H1 (cell line): ENCODE measurements at regions not wholly inside any gene's neighbourhood (a gene's known extent, or its start where the extent isn't known, plus 50 kb on each side); places are given as distances from the start of the nearest gene placed in this dataset.

Experiments used
- CTCF ChIA-PET: fragments of 300-600 bp; sonication (Branson Sonifier 250); formaldehyde crosslinking; loops from one replicate; lab custom pipeline; 2021; ENCODE audit not compliant: partially characterized antibody; lab: Charles Lee
- POLR2A ChIA-PET: fragments of 300-600 bp; sonication (Branson Sonifier 250); formaldehyde crosslinking; loops from one replicate; lab custom pipeline; 2021; ENCODE audit warnings: inconsistent platforms; ENCODE audit not compliant: partially characterized antibody; lab: Charles Lee
- DNase-seq, 2 experiments: peaks; one replicate each; pipeline versions ENCODE4 v3.0.0 to v3.0.0-alpha.2; 2010 to 2022; ENCODE audit warnings: low spot score in 2 of 2, low read depth in 1 of 2, mixed read lengths in 1 of 2
- FAIRE-seq: peaks from 2 replicates; lab custom pipeline; 2011; peaks lifted over from hg19 to GRCh38; lab: Jason Lieb, UNC
- H2AFZ ChIP-seq: 2 replicates; pipeline ENCODE4 v1.8.1; 2012; ENCODE audit warnings: low read length, inconsistent platforms
- H2AK5ac ChIP-seq: 2 replicates; pipeline ENCODE4 v1.6.1; 2013; ENCODE audit warnings: low read depth, low read length
- H2BK120ac ChIP-seq: replicated peaks from 2 replicates; pipeline ENCODE3; 2013; ENCODE audit warnings: low read depth, low read length, inconsistent platforms
- H2BK12ac ChIP-seq: 2 replicates; pipeline ENCODE4 v1.6.1; 2013; ENCODE audit warnings: low read depth, low read length
- H2BK15ac ChIP-seq: 2 replicates; pipeline ENCODE4 v1.6.1; 2013; ENCODE audit warnings: low read length
- H2BK20ac ChIP-seq: 2 replicates; pipeline ENCODE4 v1.6.1; 2013; ENCODE audit warnings: low read length
- H2BK5ac ChIP-seq: 2 replicates; pipeline ENCODE4 v1.6.1; 2013; ENCODE audit warnings: low read depth, low read length
- H3K14ac ChIP-seq: 2 replicates; pipeline ENCODE4 v1.6.1; 2013; ENCODE audit warnings: inconsistent platforms; ENCODE audit not compliant: insufficient read length
- H3K18ac ChIP-seq: 2 replicates; pipeline ENCODE4 v1.6.1; 2013; ENCODE audit warnings: low read length; ENCODE audit errors: extremely low read depth
- H3K23ac ChIP-seq: 2 replicates; pipeline ENCODE4 v1.6.1; 2013; ENCODE audit warnings: inconsistent platforms; ENCODE audit not compliant: insufficient read length
- H3K23me2 ChIP-seq: 2 replicates; pipeline ENCODE4 v1.6.1; 2013; ENCODE audit warnings: low read depth, low read length
- H3K27ac ChIP-seq: 2 replicates; pipeline ENCODE4 v1.6.1; 2011; ENCODE audit warnings: low read depth, low read length, inconsistent platforms
- H3K27me3 ChIP-seq, 4 experiments: replicated peaks in 1 of 4; 1 replicate in 1 of 4; 2 replicates in 3 of 4; pipeline versions ENCODE4 v1.6.1 to v1.8.1; 2011 to 2013; ENCODE audit warnings: low read length in 3 of 4, mild to moderate bottlenecking in 3 of 4, inconsistent platforms in 2 of 4, mixed read lengths in 2 of 4, moderate library complexity in 1 of 4; ENCODE audit not compliant: control insufficient read depth in 3 of 4, insufficient read depth in 3 of 4; ENCODE audit errors: extremely low read depth in 1 of 4
- H3K36me3 ChIP-seq, 4 experiments: 2 replicates each; pipeline versions ENCODE4 v1.6.1 to v1.8.1; 2011 to 2013; ENCODE audit warnings: mild to moderate bottlenecking in 4 of 4, low read length in 3 of 4, moderate library complexity in 2 of 4, control low read depth in 1 of 4, inconsistent platforms in 1 of 4; ENCODE audit not compliant: insufficient read depth in 4 of 4, control insufficient read depth in 2 of 4
- H3K4ac ChIP-seq: replicated peaks from 2 replicates; pipeline ENCODE3; 2013; ENCODE audit warnings: low read length, low read depth, mixed read lengths, inconsistent platforms; ENCODE audit not compliant: insufficient read length
- H3K4me1 ChIP-seq, 4 experiments: replicated peaks in 1 of 4; 1 replicate in 1 of 4; 2 replicates in 3 of 4; pipeline versions ENCODE4 v1.6.1 to v1.8.1; 2011 to 2013; ENCODE audit warnings: low read length in 3 of 4, inconsistent platforms in 2 of 4, mixed read lengths in 1 of 4; ENCODE audit not compliant: insufficient read depth in 4 of 4, control insufficient read depth in 3 of 4
- H3K4me2 ChIP-seq, 2 experiments: 2 replicates each; pipeline versions ENCODE4 v1.6.1 to v1.8.1; 2011 to 2013; ENCODE audit warnings: low read depth in 2 of 2, low read length in 2 of 2, control low read depth in 1 of 2, inconsistent platforms in 1 of 2, mild to moderate bottlenecking in 1 of 2; ENCODE audit not compliant: insufficient read depth in 1 of 2
- H3K4me3 ChIP-seq, 4 experiments: fragments of 200-600, 300-600 bp in 1 of 4; sonication (generic), shearing (Covaris generic), sonication (Bioruptor Twin) in 1 of 4; 2 replicates each; pipeline versions ENCODE4 v1.5.1 to v1.8.1; 2011 to 2016; ENCODE audit warnings: low read length in 4 of 4, low read depth in 3 of 4, control low read depth in 2 of 4, inconsistent platforms in 2 of 4, mild to moderate bottlenecking in 2 of 4, mixed read lengths in 1 of 4, moderate library complexity in 1 of 4; ENCODE audit not compliant: insufficient read depth in 2 of 4; ENCODE audit errors: extremely low read depth in 1 of 4
- H3K56ac ChIP-seq: replicated peaks from 2 replicates; pipeline ENCODE3; 2013; ENCODE audit warnings: low read depth, mild to moderate bottlenecking, mixed read lengths, low read length, inconsistent platforms; ENCODE audit not compliant: insufficient read length
- H3K79me1 ChIP-seq: 2 replicates; pipeline ENCODE4 v1.6.1; 2013; ENCODE audit warnings: low read depth, low read length, control low read depth
- H3K79me2 ChIP-seq, 2 experiments: 2 replicates each; pipeline versions ENCODE4 v1.6.1 to v1.8.1; 2012 to 2013; ENCODE audit warnings: low read length in 2 of 2, mild to moderate bottlenecking in 2 of 2, inconsistent platforms in 1 of 2; ENCODE audit not compliant: insufficient read depth in 2 of 2, control insufficient read depth in 1 of 2
- H3K9ac ChIP-seq, 4 experiments: replicated peaks in 1 of 4; 1 replicate in 1 of 4; 2 replicates in 3 of 4; pipeline versions ENCODE4 v1.6.1 to v1.8.1; 2011 to 2013; ENCODE audit warnings: low read depth in 3 of 4, low read length in 3 of 4, control low read depth in 2 of 4, mild to moderate bottlenecking in 2 of 4, moderate library complexity in 2 of 4, inconsistent platforms in 1 of 4; ENCODE audit errors: extremely low read depth in 1 of 4
- H3K9me3 ChIP-seq, 2 experiments: 2 replicates each; pipeline versions ENCODE4 v1.6.1 to v1.8.1; 2012 to 2013; ENCODE audit warnings: mild to moderate bottlenecking in 2 of 2, moderate library complexity in 2 of 2, control low read depth in 1 of 2, inconsistent platforms in 1 of 2, low read depth in 1 of 2, low read length in 1 of 2, mixed read lengths in 1 of 2; ENCODE audit not compliant: insufficient read depth in 2 of 2
- H4K20me1 ChIP-seq, 2 experiments: replicated peaks in 1 of 2; 2 replicates each; pipeline versions ENCODE3 to v1.8.1; 2011 to 2013; ENCODE audit warnings: inconsistent platforms in 2 of 2, low read length in 2 of 2, mild to moderate bottlenecking in 1 of 2; ENCODE audit not compliant: insufficient read depth in 2 of 2, control insufficient read depth in 1 of 2
- H4K5ac ChIP-seq: 2 replicates; pipeline ENCODE4 v1.6.1; 2013; ENCODE audit warnings: low read length, low read depth, mixed read lengths, inconsistent platforms; ENCODE audit not compliant: insufficient read length
- H4K8ac ChIP-seq: 2 replicates; pipeline ENCODE4 v1.8.0; 2013; ENCODE audit warnings: mild to moderate bottlenecking, moderate library complexity, low read length, inconsistent platforms; ENCODE audit not compliant: insufficient read depth; ENCODE audit errors: extremely low read depth
- H4K91ac ChIP-seq: replicated peaks from 2 replicates; pipeline ENCODE3; 2013; ENCODE audit warnings: low read length, mixed read lengths, inconsistent platforms; ENCODE audit not compliant: insufficient read length
- BCL11A ChIP-seq, 2 experiments: IDR thresholded peaks; one replicate each; pipeline ENCODE4 v1.6.1; 2011; ENCODE audit warnings: low read depth in 2 of 2, low read length in 2 of 2, mild to moderate bottlenecking in 2 of 2
- CEBPB ChIP-seq: IDR thresholded peaks from 2 replicates; pipeline ENCODE4 v1.6.1; 2012; ENCODE audit warnings: low read depth, low read length
- EZH2 ChIP-seq: fragments of 200-600 bp; sonication (generic); IDR thresholded peaks from 2 replicates; pipeline ENCODE4 v1.7.1; 2012; ENCODE audit warnings: low read depth, mild to moderate bottlenecking, moderate library complexity, low read length, inconsistent platforms; ENCODE audit not compliant: severe bottlenecking
- POLR2A ChIP-seq, 2 experiments: IDR thresholded peaks; 1 replicate in 1 of 2; 2 replicates in 1 of 2; pipeline ENCODE4 v1.6.1; 2011; ENCODE audit warnings: low read depth in 2 of 2, low read length in 2 of 2, mild to moderate bottlenecking in 2 of 2; ENCODE audit errors: control extremely low read depth in 1 of 2
- RBBP5 ChIP-seq: IDR thresholded peaks from 2 replicates; pipeline ENCODE4 v1.7.1; 2012; ENCODE audit warnings: low read depth, mild to moderate bottlenecking, inconsistent platforms, low read length, moderate library complexity, borderline replicate concordance
- SP4 ChIP-seq: IDR thresholded peaks from 2 replicates; pipeline ENCODE4 v1.6.1; 2012; ENCODE audit warnings: low read length, inconsistent platforms
- SRF ChIP-seq: IDR thresholded peaks from 2 replicates; pipeline ENCODE4 v1.6.1; 2011; ENCODE audit warnings: mild to moderate bottlenecking, low read depth, low read length, moderate library complexity
- SUZ12 ChIP-seq: fragments of 200-600 bp; sonication (generic); IDR thresholded peaks from 2 replicates; pipeline ENCODE4 v1.6.1; 2012; ENCODE audit warnings: mild to moderate bottlenecking, inconsistent platforms, low read length, moderate library complexity, mixed read lengths
- TCF12 ChIP-seq: IDR thresholded peaks from 2 replicates; pipeline ENCODE4 v1.6.1; 2011; ENCODE audit warnings: low read depth, mild to moderate bottlenecking, low read length
- TEAD4 ChIP-seq: IDR thresholded peaks from 2 replicates; pipeline ENCODE4 v1.6.1; 2012; ENCODE audit warnings: low read depth, low read length, inconsistent platforms, mixed read lengths
- ZNF274 ChIP-seq: IDR thresholded peaks from 2 replicates; pipeline ENCODE4 v1.7.0; 2012; ENCODE audit warnings: low read length, borderline replicate concordance; ENCODE audit errors: extremely low read depth
- WGBS, 2 experiments: shearing (Covaris generic) in 1 of 2; methylation state at CpG; one replicate each; pipeline versions ENCODE4 v1.1.6 to v1.1.7; 2013 to 2015; ENCODE audit warnings: low lambda C conversion rate in 2 of 2, mixed read lengths in 2 of 2, inconsistent platforms in 1 of 2, low coverage in 1 of 2, missing lambda C conversion rate in 1 of 2; ENCODE audit not compliant: insufficient replicate concordance in 2 of 2, insufficient coverage in 1 of 2, insufficient read length in 1 of 2; ENCODE audit errors: extremely low coverage in 1 of 2, missing lambda C conversion rate in 1 of 2; 5-methylcytosine and 5-hydroxymethylcytosine counted together

DNA sequence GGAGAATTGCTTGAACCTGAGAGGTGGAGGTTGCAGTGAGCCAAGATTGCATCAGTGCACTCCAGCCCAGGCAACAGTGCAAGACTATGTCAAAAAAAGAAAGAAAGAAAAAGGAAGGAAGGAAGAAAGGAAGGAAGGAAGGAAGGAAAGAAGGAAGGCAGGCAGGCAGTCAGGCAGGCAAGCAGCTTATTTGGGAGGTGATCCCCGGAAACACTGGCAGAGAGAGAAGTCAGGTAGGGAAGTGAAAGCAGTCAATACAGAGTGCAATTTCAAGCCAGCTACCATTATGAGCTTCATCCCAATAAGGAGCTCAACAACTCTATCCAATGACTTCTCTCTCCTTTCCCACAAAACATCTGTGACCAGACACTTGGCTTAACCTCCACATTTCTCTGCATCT, 83.0 kb upstream of the TBC1D3K start (continued):
- no peak for TF ChIP-seq CEBPB

DNA sequence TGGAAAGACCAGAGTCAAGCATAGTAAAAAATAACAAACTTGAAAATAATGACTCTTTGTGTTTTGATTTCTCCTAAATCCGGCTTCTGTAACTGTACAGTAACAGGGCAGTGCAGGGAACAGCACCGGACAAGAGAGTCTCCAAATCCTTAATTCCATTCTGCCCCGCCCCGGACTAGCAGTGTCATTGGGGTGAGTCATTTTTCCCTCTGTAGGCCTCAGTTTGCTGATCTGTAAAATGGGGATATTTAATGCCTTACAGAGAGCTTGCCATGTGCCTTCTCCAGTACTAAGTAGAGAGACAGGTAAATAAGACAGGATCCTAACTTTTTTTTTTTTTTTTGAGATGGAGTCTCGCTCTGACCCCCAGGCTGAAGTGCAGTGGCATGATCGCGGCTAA, 83.6 kb upstream of the TBC1D3K start:
- H3K27me3 ChIP-seq, result no peaks in the 10 kb centered on the region; a peak in 1 of 7 replicates
- 96% methylated on average over 7 of the region's 7 CpGs; no CpG with 5 or more reads in 1 of the 2 experiments for whole genome bisulfite sequencing, 2 experiments
- H3K4me1 ChIP-seq, result no peaks in the 10 kb centered on the region; a peak in 2 of 7 replicates
- H3K4me2 ChIP-seq, result no peak overlapping the region
- no peak overlapping the region for H4K8ac ChIP-seq
- DNase-seq (no peak), FAIRE-seq (no peak)
- H2AK5ac ChIP-seq, result no peak overlapping the region
- no peak overlapping the region for H3K4ac ChIP-seq
- H3K9me3 ChIP-seq, result no peaks in the 10 kb centered on the region
- H3K14ac ChIP-seq, result no peak overlapping the region
- H3K4me3 ChIP-seq, result no peak overlapping the region
- H3K36me3 ChIP-seq, result no peaks in the 10 kb centered on the region
- no peak overlapping the region for H2BK12ac ChIP-seq
- H4K5ac ChIP-seq, result no peak overlapping the region
- H4K91ac ChIP-seq, result no peak overlapping the region
- no peak overlapping the region for H3K23ac ChIP-seq
- no peaks in the 10 kb centered on the region for H4K20me1 ChIP-seq
- CTCF ChIA-PET, result interaction anchor here (1.1 kb wide), 1 partner anchor 191 kb away, joined by 5 read pairs; no protein-coding TSS in a partner anchor
- no peak overlapping the region for H3K27ac ChIP-seq
- H3K23me2 ChIP-seq, result no peaks in the 10 kb centered on the region
- no peak overlapping the region for H2BK120ac ChIP-seq
- H2BK15ac ChIP-seq, result no peak overlapping the region
- no peak overlapping the region for H2BK5ac ChIP-seq
- no peaks in the 10 kb centered on the region for H3K79me1 ChIP-seq
- no peak overlapping the region for H3K18ac ChIP-seq
- no peak overlapping the region for H2AFZ ChIP-seq
- H3K79me2 ChIP-seq, result no peaks in the 10 kb centered on the region
- POLR2A ChIA-PET, result no interaction called here
- no peak overlapping the region for H3K9ac ChIP-seq
- H3K56ac ChIP-seq, result no peak overlapping the region
- H2BK20ac ChIP-seq, result no peak overlapping the region
- TF ChIP-seq TCF12 (no peak), SUZ12 (no peak), EZH2 (no peak), ZNF274 (no peak), RBBP5 (no peak), TEAD4 (no peak), SP4 (no peak), BCL11A (IDR thresholded peaks at IDR 0.05; ENCODE audit: low read depth in 2 of 2, low read length in 2 of 2) (no peak), SRF (no peak), POLR2A (IDR thresholded peaks at IDR 0.05; ENCODE audit: control extremely low read depth in 1 of 2, low read depth in 2 of 2, low read length in 2 of 2) (no peak)
